ACHN (cell line): ENCODE measurements at regions not wholly inside any gene's neighbourhood (a gene's known extent, or its start where the extent isn't known, plus 50 kb on each side); places are given as distances from the start of the nearest gene placed in this dataset.

Experiments used
- DNase-seq: peaks from one replicate; pipeline ENCODE4 v3.0.0-alpha.2; 2015
- in situ Hi-C: cut with HindIII; loops from 2 replicates; pipeline ENCODE4 v1.10.0; 2017; ENCODE audit warnings: low sequenced_read_pairs, low pct_ligation_motif_present, low pct_unique_long_range_greater_than_20kb

DNA sequence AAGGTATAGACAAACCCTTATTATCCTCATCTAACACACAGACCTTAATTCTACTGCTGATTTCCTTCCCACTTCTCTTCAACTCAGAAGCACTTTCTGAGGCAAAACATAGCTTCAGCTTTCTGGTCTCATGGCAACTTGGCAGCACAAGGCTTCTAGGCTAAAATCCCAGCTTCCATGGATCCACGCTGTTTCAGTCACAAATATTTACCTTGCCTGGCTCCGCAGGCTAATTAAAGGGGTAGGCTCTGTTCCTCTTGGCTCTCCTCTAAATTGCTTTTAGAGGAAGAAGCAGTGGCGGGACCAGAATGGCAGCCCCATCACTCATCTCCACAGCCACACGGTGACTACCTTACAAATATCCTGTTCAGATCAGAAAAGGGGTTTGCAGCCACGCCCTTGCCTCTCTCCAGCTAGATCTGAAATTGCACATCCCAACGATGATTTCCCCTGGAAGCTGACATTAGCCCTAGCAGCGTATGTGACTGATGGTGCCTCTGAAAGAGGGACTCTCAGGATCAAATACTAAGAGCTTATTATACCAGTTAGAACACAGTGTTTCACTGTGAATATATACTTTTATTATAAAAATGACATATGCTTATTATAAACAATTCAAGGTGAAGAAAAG is 221.5 kb upstream of the NUDT4 start:
- in situ Hi-C loops: no loop called here
- DNase-seq: no peak

DNA sequence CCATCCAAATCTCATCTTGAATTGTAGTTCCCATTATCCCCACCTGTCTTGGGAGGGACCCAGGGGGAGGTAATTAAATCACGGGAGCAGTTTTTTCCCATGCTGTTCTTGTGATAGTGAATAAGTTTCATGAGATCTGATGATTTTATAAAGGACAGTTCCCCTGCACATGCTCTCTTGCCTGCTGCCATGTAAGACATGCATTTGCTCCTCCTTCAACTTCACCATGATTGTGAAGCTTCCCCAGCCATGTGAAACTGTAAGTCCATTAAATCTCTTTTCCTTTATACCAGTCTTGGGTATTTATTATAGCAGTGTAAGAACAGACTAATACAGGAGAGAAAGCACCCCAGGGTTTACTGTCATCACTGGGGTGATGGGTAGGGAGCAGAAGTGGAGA is 220.4 kb upstream of the NUDT4 start:
- in situ Hi-C loops: no loop called here
- DNase-seq: no peak

DNA sequence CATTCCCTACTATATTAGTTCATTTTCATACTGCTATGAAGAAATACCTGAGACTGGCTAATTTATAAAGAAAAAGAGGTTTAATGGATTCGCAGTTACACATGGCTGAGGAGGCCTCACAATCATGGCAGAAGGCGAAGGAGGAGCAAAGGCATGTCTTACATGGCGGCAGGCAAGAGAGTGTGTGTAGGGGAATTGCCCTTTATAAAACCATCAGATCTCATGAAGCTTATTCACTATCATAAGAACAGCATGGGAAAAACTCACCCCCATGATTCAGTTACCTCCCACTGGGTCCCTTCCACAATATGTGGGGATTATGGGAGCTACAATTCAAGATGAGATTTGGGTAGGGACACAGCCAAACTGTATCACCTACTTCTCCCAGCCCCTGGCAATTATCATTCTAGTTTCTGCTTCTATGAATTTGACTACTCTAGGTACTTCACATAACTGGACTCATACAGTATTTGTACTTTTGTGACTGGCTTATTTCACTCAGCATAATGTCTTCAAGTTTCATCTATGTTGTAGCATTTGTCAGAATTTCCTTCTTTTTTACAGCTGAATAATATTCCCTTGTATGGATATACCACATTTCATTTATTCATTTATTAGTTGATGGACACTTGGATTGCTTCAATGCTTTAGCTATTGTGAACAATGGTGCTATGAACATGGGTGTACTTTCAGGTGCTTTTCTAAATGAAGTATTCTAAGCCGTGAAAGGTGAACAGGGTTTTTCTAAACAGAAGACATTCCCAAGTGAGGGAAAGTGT is 219.5 kb upstream of the NUDT4 start:
- in situ Hi-C loops: no loop called here
- DNase-seq: no peak

DNA sequence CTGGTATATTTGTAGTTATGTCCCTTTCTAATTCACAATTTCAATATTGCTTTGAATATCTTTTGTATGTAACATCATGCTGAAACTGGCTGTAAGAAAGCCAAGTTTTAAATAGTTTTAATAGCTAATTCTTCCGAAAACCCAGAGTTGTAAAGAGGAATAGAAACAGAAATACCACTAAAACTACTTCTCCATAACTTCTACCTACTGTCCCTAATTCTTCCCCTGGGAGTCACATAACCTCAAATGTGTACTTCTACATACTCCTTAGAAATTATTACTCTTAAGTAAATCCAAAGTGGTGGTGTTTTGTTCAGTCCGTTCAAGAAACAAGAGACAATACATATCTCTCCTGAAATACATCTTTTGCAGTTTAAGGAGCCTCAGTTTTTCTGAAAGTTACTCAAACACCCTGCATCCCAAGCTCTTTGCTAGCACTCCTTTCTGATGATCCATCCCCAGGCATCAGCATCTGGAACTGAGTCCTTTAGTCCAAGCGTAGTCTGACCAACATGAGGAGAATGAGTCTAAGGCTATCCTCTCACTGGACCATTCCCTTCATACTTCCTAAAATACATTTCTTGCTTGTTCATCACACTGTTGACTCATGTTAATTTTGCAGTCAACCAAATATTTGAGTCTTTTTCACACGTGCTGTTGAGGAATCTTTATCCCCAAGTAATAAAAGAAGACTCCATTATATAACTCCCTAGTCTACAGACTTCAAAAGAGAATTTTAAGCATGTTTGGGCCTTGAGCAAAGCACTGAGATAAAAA is 214.3 kb upstream of the NUDT4 start:
- in situ Hi-C loops: no loop called here

DNA sequence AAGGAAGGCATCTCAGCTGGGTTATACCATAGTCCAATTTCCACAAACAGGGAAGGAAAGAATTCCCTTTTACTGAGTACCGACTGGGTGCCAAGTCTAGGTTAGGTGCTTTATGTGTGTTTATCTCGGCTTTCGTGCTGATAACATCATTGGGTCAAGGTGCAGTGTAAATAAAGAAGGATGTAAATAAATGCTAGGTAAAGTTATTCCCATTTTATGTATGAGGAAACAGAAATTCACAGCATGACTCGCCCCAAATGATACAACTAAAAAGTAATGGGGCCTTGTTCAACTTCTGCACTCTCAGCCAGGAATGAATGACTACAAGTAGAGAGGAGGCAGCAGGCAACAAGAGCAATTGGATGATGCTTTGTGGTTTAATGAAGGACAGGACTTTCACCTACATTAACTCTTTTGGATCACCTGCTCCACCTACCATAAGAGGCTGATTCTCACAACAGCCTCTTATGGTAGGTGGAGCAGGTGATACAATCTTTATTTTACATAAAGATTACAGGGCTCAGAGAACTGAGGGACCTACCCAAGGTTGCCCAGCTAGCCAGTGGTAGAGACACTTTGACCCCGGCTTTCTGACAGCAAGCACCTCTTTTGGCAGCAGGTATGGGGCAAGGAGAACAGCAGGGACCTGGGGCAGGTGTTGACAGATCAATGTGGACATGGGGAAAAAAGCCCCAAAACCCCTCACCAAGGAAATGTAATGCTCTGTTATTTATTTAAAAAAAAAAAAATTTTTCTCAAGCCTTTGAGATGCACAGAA is 213.4 kb upstream of the NUDT4 start:
- no peak for DNase-seq
- in situ Hi-C loops: no loop called here

More for the DNA sequence above, 214.3 kb upstream of the NUDT4 start:
- no peak for DNase-seq

DNA sequence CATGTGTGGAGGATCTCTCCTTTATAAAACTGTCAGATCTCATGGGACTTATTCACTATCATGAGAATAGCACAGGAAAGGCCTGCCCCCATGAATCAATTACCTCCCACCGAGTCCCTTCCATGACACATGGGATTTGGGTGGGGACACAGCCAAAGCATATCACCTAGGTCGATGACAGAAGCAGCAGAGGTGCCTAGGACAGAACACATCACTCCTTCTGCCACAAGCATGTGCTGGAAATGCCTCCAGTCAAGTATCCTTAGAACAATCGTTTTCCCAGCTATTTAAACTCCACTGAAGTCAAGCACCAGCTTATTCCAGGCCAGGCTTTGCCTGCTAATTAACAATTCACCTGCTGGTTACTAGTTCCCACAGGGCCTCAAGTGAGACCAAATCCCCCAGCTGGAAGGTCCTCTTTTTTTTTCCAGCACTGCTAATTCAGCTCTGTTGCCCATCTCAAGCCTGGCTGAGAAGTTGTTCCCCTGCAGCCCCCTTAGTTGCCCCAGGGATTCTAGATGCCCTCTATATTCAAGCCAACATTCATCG is 212.3 kb upstream of the NUDT4 start:
- in situ Hi-C loops: no loop called here
- DNase-seq: no peak

GRCh38 chr12:93166541-93167307 is 211.0 kb upstream of the NUDT4 start:
- no peak for DNase-seq
- in situ Hi-C loops: no loop called here

GRCh38 chr12:93167331-93167730 is 210.4 kb upstream of the NUDT4 start:
- in situ Hi-C loops: no loop called here

DNA sequence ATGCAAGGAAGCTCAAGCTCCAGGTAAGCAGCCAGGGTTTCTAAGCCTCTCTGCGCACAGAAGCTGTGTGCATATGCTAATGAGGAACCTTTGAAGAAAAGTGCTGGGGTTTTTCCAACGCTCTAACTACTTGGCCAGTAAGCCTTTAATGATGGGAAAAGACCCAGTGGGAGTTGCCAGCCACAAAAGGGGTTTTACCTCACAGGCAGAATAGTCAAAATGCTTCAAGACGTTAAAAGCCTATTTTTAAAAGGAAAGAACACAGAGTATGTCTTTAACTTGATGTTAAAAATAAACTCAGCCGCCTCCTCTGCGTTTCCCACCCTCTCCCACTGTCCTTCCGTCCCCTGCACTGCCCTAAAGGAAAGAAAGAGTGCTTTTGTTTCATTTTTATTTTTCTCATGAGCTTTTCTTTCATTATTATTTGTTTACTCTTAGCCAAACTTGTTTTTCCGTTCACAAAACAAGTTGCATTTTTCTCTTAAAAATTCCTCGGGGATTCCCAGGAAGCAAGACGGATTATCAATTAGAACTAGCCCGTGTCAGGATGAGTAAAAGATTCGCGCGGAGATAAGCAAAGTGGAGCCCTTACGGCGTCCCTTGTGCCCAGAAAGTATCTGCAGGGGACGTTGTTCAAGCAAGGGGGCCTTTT is 209.8 kb upstream of the NUDT4 start:
- in situ Hi-C loops: no loop called here
- DNase-seq: peak; percentile 42

More at GRCh38 chr12:93167331-93167730, 210.4 kb upstream of the NUDT4 start:
- DNase-seq: no peak

- no peak for DNase-seq
- in situ Hi-C loops: no loop called here
These were observed 209.0 kb upstream of the NUDT4 start for GRCh38 chr12:93168751-93169150.

DNA sequence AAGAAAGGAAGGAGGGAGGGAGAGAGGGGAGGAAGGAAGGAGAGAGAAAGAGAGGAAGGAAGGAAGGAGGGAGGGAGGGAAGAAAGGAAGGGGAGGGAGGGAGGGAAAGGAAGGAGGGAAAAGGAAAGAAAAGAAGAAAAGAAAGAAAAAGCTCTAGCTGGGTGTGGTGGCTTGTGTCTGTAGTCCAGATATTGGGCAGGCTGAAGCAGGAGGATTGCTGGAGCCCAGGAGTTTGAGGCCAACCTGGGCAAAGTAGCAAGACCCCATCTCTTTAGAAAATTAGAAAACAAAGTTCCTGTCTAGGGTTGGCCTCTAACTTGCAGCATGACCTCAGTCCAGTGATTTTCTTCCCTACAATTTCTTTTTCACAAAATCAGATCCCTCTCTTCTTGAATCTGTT is 208.2 kb upstream of the NUDT4 start:
- DNase-seq: no peak
- in situ Hi-C loops: no loop called here

GRCh38 chr12:93170928-93171327 is 206.8 kb upstream of the NUDT4 start:
- no peak for DNase-seq
- in situ Hi-C loops: no loop called here

DNA sequence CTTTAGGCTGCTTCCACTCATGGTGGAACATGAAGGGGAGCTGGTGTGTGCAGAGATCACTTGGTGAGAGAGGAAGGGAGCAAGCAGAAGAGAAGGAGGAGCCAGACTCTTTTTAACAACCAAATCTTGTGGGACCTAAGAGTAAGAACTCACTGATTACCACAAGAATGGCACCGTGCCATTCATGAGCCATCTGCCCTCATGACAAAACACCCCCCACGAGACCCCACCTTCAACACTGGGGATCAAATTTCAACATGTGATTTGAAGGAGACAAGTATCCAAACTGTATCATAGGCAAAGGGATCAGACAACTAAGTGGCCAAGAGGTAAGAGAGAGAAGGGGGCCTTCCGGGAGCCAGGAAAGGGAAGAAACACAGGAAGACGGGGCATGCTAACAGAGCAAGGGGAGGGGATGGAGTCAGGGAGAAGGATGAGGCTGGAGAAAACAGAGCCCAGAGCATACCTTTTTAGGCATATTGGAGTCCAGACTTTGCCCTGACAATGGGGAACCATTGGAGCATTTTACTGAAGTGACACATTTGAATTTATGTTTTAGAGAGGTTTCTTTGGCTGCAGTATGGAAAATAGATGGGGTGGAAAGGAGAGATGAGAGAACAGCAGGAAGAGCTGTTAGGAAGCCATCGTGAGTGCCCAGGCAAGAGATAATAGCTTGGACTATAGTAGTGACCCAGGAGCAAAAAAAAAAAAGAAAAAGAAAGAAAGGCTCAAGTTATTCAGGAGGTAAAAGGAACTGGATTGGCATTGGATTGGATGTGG is 204.4 kb upstream of the NUDT4 start:
- DNase-seq: no peak
- in situ Hi-C loops: no loop called here

- in situ Hi-C loops: no loop called here
- DNase-seq: no peak
These were observed 203.7 kb upstream of the NUDT4 start for GRCh38 chr12:93174048-93174447.

DNA sequence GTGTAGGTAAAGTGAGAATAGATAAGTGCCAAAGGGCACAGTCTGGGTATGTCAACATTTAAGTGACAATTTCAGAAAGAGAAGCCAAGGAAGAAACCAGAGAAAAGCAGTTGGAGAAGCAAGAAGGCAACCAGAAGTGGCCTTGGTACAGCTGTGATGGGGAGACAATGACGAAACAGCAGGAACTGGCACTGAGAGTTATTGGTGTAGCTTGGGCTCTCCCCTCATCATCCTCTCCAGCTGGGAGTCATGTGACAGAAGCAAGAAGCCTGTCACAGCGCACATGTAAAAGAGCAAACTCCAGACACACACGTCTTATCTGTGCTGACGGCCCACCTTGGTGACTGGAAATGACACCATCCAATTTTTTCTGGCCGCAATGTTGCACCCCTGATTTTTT is 203.3 kb upstream of the NUDT4 start:
- in situ Hi-C loops: no loop called here
- no peak for DNase-seq

DNA sequence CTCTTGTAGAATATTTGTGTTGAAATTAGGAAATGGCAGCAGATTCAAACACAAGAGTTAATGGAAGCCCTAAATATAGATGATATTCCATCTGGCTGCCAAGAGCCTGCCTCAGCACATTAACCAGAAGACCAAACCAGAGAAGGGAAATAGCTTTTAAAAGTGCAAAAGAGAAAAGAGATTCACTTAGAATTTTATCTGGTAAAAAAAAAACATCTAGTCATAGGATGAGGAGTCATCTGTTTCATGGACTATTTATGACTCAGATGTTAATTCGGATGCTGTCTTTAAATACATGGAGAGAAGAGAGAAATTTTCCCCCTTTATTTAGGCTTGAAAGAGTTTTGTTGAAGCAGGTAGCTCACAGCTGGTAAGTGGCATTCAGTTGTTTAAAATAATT is 201.6 kb upstream of the NUDT4 start:
- DNase-seq: no peak
- in situ Hi-C loops: no loop called here

- in situ Hi-C loops: no loop called here
These were observed 201.1 kb upstream of the NUDT4 start for GRCh38 chr12:93176610-93177126.

More at GRCh38 chr12:93176610-93177126, 201.1 kb upstream of the NUDT4 start:
- DNase-seq: no peak
